ENCODE measurements at regions not wholly inside any gene's neighbourhood (a gene's known extent, or its start where the extent isn't known, plus 50 kb on each side); places are given as distances from the start of the nearest gene placed in this dataset.
"Not testable (repeated sequence)": the region's sequence is repeated elsewhere in the genome, so short reads cannot be mapped to it uniquely, and the experiment has no call there.

DNA sequence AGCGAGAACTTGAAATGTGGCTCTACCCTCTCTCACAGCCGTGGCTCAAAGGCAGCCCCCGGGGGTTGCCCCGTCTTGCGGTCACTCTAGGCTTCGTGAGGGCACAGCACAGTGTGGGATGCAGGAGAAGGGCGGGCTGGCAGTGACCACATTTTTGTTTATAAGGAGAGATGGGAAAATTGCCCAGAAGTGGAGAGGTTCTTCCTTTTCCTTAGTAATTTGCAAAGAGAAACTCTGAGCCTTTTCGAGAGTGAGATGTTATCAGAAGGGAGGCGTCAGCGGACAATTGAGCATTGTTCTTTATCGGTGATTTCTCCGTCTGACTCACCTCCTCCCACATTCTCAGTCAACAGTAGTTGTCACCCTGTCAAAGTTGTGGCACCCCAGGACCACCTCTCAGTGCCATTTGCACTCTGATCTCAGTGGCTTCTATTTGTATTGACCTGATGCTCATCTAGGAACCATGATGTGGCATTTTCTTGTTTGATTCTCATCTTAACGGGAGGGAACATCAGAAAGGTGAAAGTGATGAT, 89.6 kb downstream of the ACAA2 start:
- ChIA-PET POLR2A (no interaction called here), CTCF (interaction anchor here (0.7 to 1.4 kb wide), 8 partner anchors 34 to 480 kb away, joined by 3 to 5 read pairs (median 3); no protein-coding TSS in a partner anchor)

DNA sequence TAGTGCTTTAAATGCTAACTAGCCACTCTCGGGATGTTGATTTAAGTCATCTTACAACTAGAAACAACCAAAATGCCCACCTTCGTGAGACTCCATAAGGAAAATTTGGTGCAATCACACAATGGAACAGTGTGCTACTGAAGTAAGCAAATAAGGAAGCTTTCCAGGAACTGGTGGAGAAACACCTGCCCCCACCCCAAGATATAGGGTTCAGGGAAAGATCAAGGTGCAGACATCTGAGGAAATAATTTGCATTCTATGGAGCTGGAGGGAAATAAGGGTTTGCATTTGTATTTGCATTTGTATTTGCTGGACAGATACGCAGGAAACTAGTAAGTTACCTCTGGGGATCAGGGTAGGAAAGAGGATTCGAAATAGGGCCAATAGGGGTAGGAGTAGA, 90.9 kb downstream of the ACAA2 start:
- ChIA-PET CTCF (interaction anchor here (0.8 to 1.2 kb wide), 2 partner anchors 9 to 15 kb away, joined by 3 read pairs; no protein-coding TSS in a partner anchor), POLR2A (no interaction called here)
- H3K4me1 ChIP-seq (ENCODE audit: control insufficient read depth, insufficient read depth, low read length), result peaks cover 23% of the 10 kb centered on the region

More for the DNA sequence above, 89.6 kb downstream of the ACAA2 start:
- Histone ChIP-seq H3K36me3 (ENCODE audit: control insufficient read depth in 2 of 2, insufficient read depth in 1 of 2, low read length in 2 of 2) (no peaks in the 10 kb centered on the region), H3K4me3 (ENCODE audit: low read depth, low read length) (no peak overlapping the region), H3K27ac (ENCODE audit: extremely low read depth, low read depth, low read length) (peak overlapping the region; percentile 31; the same call in 1 of the 2 replicates), H3K4me1 (ENCODE audit: control insufficient read depth, insufficient read depth, low read length) (peaks cover 23% of the 10 kb centered on the region), H3K9me3 (ENCODE audit: control insufficient read depth, insufficient read depth, low read depth, low read length) (no peaks in the 10 kb centered on the region)
- TF ChIP-seq KLF8 (tag by site-specific recombination; IDR thresholded peaks at IDR 0.05), result no peak
- TF ChIP-seq SP7 (tag by site-specific recombination; IDR thresholded peaks at IDR 0.05), result peak; percentile 53
- TF ChIP-seq WT1 (tag by site-specific recombination; IDR thresholded peaks at IDR 0.05), result peak; percentile 68
- TF ChIP-seq ZXDB (tag by site-specific recombination; IDR thresholded peaks at IDR 0.05), result 0 out of 2 replicates have a peak, but pooled peaks have one; percentile 12
- no peak for TF ChIP-seq ZFP69B (tag by site-specific recombination; IDR thresholded peaks at IDR 0.05)
- peak; percentile 77 for TF ChIP-seq PRDM1 (tag by site-specific recombination; IDR thresholded peaks at IDR 0.05)
- TF ChIP-seq EGR2 (tag by site-specific recombination; IDR thresholded peaks at IDR 0.05; ENCODE audit: low read depth), result peak; percentile 62; the same call in 1 of the 2 replicates
- peak; percentile 78 for TF ChIP-seq ZFHX2 (tag by site-specific recombination; conservative IDR thresholded peaks at IDR 0.05)
- no peak for TF ChIP-seq GLI2 (tag by site-specific recombination; IDR thresholded peaks at IDR 0.05; ENCODE audit: borderline replicate concordance, low read depth)
- no peak for TF ChIP-seq ZNF621 (tag by site-specific recombination; IDR thresholded peaks at IDR 0.05)
- TF ChIP-seq FEZF1 (tag by site-specific recombination; IDR thresholded peaks at IDR 0.05), result 0 out of 2 replicates have a peak, but pooled peaks have one; percentile 8

DNA sequence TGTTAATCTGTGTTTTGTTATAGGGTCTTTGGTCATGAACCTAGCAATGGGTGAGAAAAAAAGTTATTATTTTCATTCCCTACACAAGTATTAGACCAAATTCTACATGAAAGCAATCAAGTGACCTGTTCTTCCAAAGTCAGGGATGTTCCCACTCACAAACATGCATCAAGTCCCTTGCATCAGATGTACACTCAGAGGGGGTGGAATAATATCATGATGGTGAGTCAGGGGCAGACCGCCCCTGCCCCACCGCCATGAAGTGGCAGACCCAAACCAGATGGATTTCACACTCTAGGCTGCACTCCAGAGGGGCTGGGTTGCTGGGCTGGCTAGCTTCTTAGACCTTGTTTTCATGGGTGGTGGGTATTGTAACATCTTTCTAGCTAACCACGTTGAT, 91.4 kb downstream of the ACAA2 start:
- TF ChIP-seq ZNF561 (tag by site-specific recombination; IDR thresholded peaks at IDR 0.05; ENCODE audit: borderline replicate concordance), result no peak
- no peak for TF ChIP-seq HOXD13 (CRISPR knock-in tag; IDR thresholded peaks at IDR 0.05; ENCODE audit: borderline replicate concordance)
- no peak for TF ChIP-seq ZNF169 (tag by site-specific recombination; IDR thresholded peaks at IDR 0.05)
- TF ChIP-seq ZNF510 (tag by site-specific recombination; IDR thresholded peaks at IDR 0.05; ENCODE audit: insufficient replicate concordance), result no peak
- no peak for TF ChIP-seq ZNF132 (tag by site-specific recombination; IDR thresholded peaks at IDR 0.05; ENCODE audit: borderline replicate concordance)
- no peak for TF ChIP-seq SALL2 (tag by site-specific recombination; IDR thresholded peaks at IDR 0.05; ENCODE audit: borderline replicate concordance)
- no peak for TF ChIP-seq SP3 (tag by site-specific recombination; IDR thresholded peaks at IDR 0.05)
- no peak for TF ChIP-seq ZNF121 (tag by site-specific recombination; IDR thresholded peaks at IDR 0.05)
- no peak for TF ChIP-seq ZNF184 (tag by site-specific recombination; IDR thresholded peaks at IDR 0.05)
- H3K4me1 ChIP-seq (ENCODE audit: control insufficient read depth, insufficient read depth, low read length), result peaks cover 23% of the 10 kb centered on the region
- CTCF ChIA-PET, result interaction anchor here (0.8 to 1.2 kb wide), 2 partner anchors 10 to 14 kb away, joined by 3 read pairs; no protein-coding TSS in a partner anchor
- no peak overlapping the region for H3K4me3 ChIP-seq (ENCODE audit: low read depth, low read length)
- no peaks in the 10 kb centered on the region for H3K9me3 ChIP-seq (ENCODE audit: control insufficient read depth, insufficient read depth, low read depth, low read length)
- POLR2A ChIA-PET, result no interaction called here
- H3K36me3 ChIP-seq (ENCODE audit: control insufficient read depth in 2 of 2, insufficient read depth in 1 of 2, low read length in 2 of 2), result no peaks in the 10 kb centered on the region
- no peak overlapping the region for H3K27ac ChIP-seq (ENCODE audit: extremely low read depth, low read depth, low read length)

More for the DNA sequence above, 90.9 kb downstream of the ACAA2 start:
- TF ChIP-seq ZNF274 (IDR thresholded peaks at IDR 0.05; ENCODE audit: low read length) (no peak), ZNF274 (tag by site-specific recombination; IDR thresholded peaks at IDR 0.05; ENCODE audit: borderline replicate concordance) (no peak), BCL6B (tag by site-specific recombination; IDR thresholded peaks at IDR 0.05) (0 out of 2 replicates have a peak, but pooled peaks have one; percentile 7)
- H3K27ac ChIP-seq (ENCODE audit: extremely low read depth, low read depth, low read length), result no peak overlapping the region
- no peaks in the 10 kb centered on the region for H3K9me3 ChIP-seq (ENCODE audit: control insufficient read depth, insufficient read depth, low read depth, low read length)
- no peaks in the 10 kb centered on the region for H3K36me3 ChIP-seq (ENCODE audit: control insufficient read depth in 2 of 2, insufficient read depth in 1 of 2, low read length in 2 of 2)
- no peak overlapping the region for H3K4me3 ChIP-seq (ENCODE audit: low read depth, low read length)

- H3K9me3 ChIP-seq (ENCODE audit: control insufficient read depth, insufficient read depth, low read depth, low read length), result not testable (repeated sequence)
These were observed 92.4 kb downstream of the ACAA2 start for GRCh38 chr18:49720944-49721343.

More at GRCh38 chr18:49720944-49721343, 92.4 kb downstream of the ACAA2 start:
- H3K36me3 ChIP-seq (ENCODE audit: control insufficient read depth in 2 of 2, insufficient read depth in 1 of 2, low read length in 2 of 2); H3K4me3 ChIP-seq (ENCODE audit: low read depth, low read length); CTCF ChIA-PET; POLR2A ChIA-PET; H3K27ac ChIP-seq (ENCODE audit: extremely low read depth, low read depth, low read length): not testable (repeated sequence)
- H3K4me1 ChIP-seq (ENCODE audit: control insufficient read depth, insufficient read depth, low read length), result peaks cover 15% of the 10 kb centered on the region

All from HEK293 (cell line).